GM21576 (cell line): ENCODE measurements at regions not wholly inside any gene's neighbourhood (a gene's known extent, or its start where the extent isn't known, plus 50 kb on each side); places are given as distances from the start of the nearest gene placed in this dataset.
"Not testable (repeated sequence)": the region's sequence is repeated elsewhere in the genome, so short reads cannot be mapped to it uniquely, and the experiment has no call there.

Experiments used
- ATAC-seq: cut with Tn5 transposase; IDR thresholded peaks from one replicate; pipeline ENCODE4 v1.9.1; 2021; ENCODE audit warnings: mild to moderate bottlenecking, moderate library complexity; ENCODE audit not compliant: unreplicated experiment

- ATAC-seq: no peak
These were observed 603.7 kb downstream of the UQCRFS1 start for GRCh38 chr19:28609091-28609755.

- ATAC-seq: no peak
These were observed 604.7 kb downstream of the UQCRFS1 start for GRCh38 chr19:28608292-28608691.

GRCh38 chr19:28607066-28607583, 605.8 kb downstream of the UQCRFS1 start:
- ATAC-seq: no peak

- ATAC-seq: no peak
These were observed 606.5 kb downstream of the UQCRFS1 start for GRCh38 chr19:28606269-28607032.

- ATAC-seq: no peak
These were observed 607.3 kb downstream of the UQCRFS1 start for GRCh38 chr19:28605501-28606268.

- ATAC-seq: no peak
These were observed 609.5 kb downstream of the UQCRFS1 start for GRCh38 chr19:28603453-28603852.

GRCh38 chr19:28602675-28603298, 610.2 kb downstream of the UQCRFS1 start:
- ATAC-seq: no peak

GRCh38 chr19:28601723-28602440, 611.1 kb downstream of the UQCRFS1 start:
- ATAC-seq: no peak

- ATAC-seq: no peak
These were observed 614.1 kb downstream of the UQCRFS1 start for GRCh38 chr19:28598861-28599260.

GRCh38 chr19:28596561-28597071, 616.3 kb downstream of the UQCRFS1 start:
- no peak for ATAC-seq

GRCh38 chr19:28595722-28596480, 617.0 kb downstream of the UQCRFS1 start:
- ATAC-seq: no peak

GRCh38 chr19:28594737-28595136, 618.2 kb downstream of the UQCRFS1 start:
- ATAC-seq: no peak

- not testable (repeated sequence) for ATAC-seq
These were observed 623.0 kb downstream of the UQCRFS1 start for GRCh38 chr19:28589991-28590411.

GRCh38 chr19:28586474-28586873, 626.5 kb downstream of the UQCRFS1 start:
- no peak for ATAC-seq

- no peak for ATAC-seq
These were observed 627.2 kb downstream of the UQCRFS1 start for GRCh38 chr19:28585796-28586195.

GRCh38 chr19:28583713-28584112, 629.2 kb downstream of the UQCRFS1 start:
- ATAC-seq: no peak

GRCh38 chr19:28583242-28583641, 629.7 kb downstream of the UQCRFS1 start:
- ATAC-seq: no peak

GRCh38 chr19:28582796-28583195, 630.2 kb downstream of the UQCRFS1 start:
- no peak for ATAC-seq

GRCh38 chr19:28582344-28582743, 630.6 kb downstream of the UQCRFS1 start:
- no peak for ATAC-seq

- no peak for ATAC-seq
These were observed 631.5 kb downstream of the UQCRFS1 start for GRCh38 chr19:28581468-28581770.
